ENCODE measurements at regions not wholly inside any gene's neighbourhood (a gene's known extent, or its start where the extent isn't known, plus 50 kb on each side); places are given as distances from the start of the nearest gene placed in this dataset.

- TF ChIP-seq TOX (CRISPR knock-in tag; IDR thresholded peaks at IDR 0.05; ENCODE audit: borderline replicate concordance) (no peak), PPARA (CRISPR knock-in tag; IDR thresholded peaks at IDR 0.05; ENCODE audit: borderline replicate concordance) (no peak), BACH2 (CRISPR knock-in tag; IDR thresholded peaks at IDR 0.05; ENCODE audit: borderline replicate concordance) (no peak)
Measured at GRCh38 chr3:104018541-104018940, 1348.2 kb upstream of the ALCAM start.
